Endothelial cell of umbilical vein (primary cell): ENCODE measurements at regions not wholly inside any gene's neighbourhood (a gene's known extent, or its start where the extent isn't known, plus 50 kb on each side); places are given as distances from the start of the nearest gene placed in this dataset.

Experiments
- BruUV-seq: library from RNA; stranded (reverse); fragments of 400-500 nt; replicated peaks from 2 replicates; lab custom pipeline; 2021; lab: Mats Ljungman, UMichigan
- CTCF ChIA-PET: fragments of 300-600, 350-600 bp; sonication (Branson Sonifier 250); formaldehyde crosslinking; loops from one replicate; lab custom pipeline; 2021; ENCODE audit warnings: antibody characterized with exemption, inconsistent platforms; lab: Charles Lee
- POLR2A ChIA-PET: fragments of 300-600, 350-600 bp; sonication (Branson Sonifier 250); formaldehyde crosslinking; loops from one replicate; lab custom pipeline; 2021; ENCODE audit warnings: antibody characterized with exemption, inconsistent platforms; lab: Charles Lee
- DNase-seq: peaks from one replicate; pipeline ENCODE4 v3.0.0-alpha.2; 2011; ENCODE audit warnings: low read depth, low spot score
- FAIRE-seq: peaks from 2 replicates; lab custom pipeline; 2011; peaks lifted over from hg19 to GRCh38; lab: Jason Lieb, UNC
- H2AFZ ChIP-seq: 2 replicates; pipeline ENCODE4 v1.6.0; 2012; ENCODE audit warnings: low read depth, low read length, control low read depth, inconsistent platforms
- H3K27ac ChIP-seq: 2 replicates; pipeline ENCODE4 v1.5.1; 2011; ENCODE audit warnings: low read depth, mild to moderate bottlenecking, control low read depth, low read length, moderate library complexity; ENCODE audit not compliant: insufficient read depth
- H3K27me3 ChIP-seq, 2 experiments: 2 replicates each; pipeline versions ENCODE4 v1.6.0 to v1.6.1; 2011; ENCODE audit warnings: low read length in 2 of 2, mixed read lengths in 1 of 2; ENCODE audit not compliant: control insufficient read depth in 2 of 2, insufficient read depth in 2 of 2
- H3K36me3 ChIP-seq, 2 experiments: 2 replicates in 1 of 2; 3 replicates in 1 of 2; pipeline ENCODE4 v1.5.1; 2011; ENCODE audit warnings: low read length in 2 of 2, mild to moderate bottlenecking in 1 of 2, moderate library complexity in 1 of 2; ENCODE audit not compliant: control insufficient read depth in 2 of 2, insufficient read depth in 2 of 2; ENCODE audit errors: extremely low read depth in 1 of 2
- H3K4me1 ChIP-seq: 3 replicates; pipeline ENCODE4 v1.5.1; 2011; ENCODE audit warnings: mild to moderate bottlenecking, low read length; ENCODE audit not compliant: control insufficient read depth, insufficient read depth; ENCODE audit errors: extremely low read depth
- H3K4me2 ChIP-seq: 2 replicates; pipeline ENCODE4 v1.6.1; 2011; ENCODE audit warnings: low read length, control low read depth, mixed read lengths; ENCODE audit not compliant: insufficient read depth
- H3K4me3 ChIP-seq, 3 experiments: fragments of 200-600 bp in 1 of 3; sonication (generic), shearing (Covaris generic) in 1 of 3; replicated peaks in 1 of 3; 2 replicates each; pipeline ENCODE4 v1.5.1; 2011 to 2016; ENCODE audit warnings: control low read depth in 3 of 3, low read length in 3 of 3, mild to moderate bottlenecking in 2 of 3, inconsistent platforms in 1 of 3, low read depth in 1 of 3, moderate library complexity in 1 of 3; ENCODE audit not compliant: insufficient read depth in 1 of 3
- H3K79me2 ChIP-seq: 2 replicates; pipeline ENCODE4 v1.6.0; 2012; ENCODE audit warnings: low read length, inconsistent platforms; ENCODE audit not compliant: control insufficient read depth, insufficient read depth
- H3K9ac ChIP-seq: replicated peaks from 2 replicates; pipeline ENCODE3; 2011; ENCODE audit warnings: low read length, control low read depth; ENCODE audit not compliant: insufficient read depth; ENCODE audit errors: extremely low read depth
- H3K9me1 ChIP-seq: replicated peaks from 3 replicates; pipeline ENCODE4 v1.6.0; 2011; ENCODE audit warnings: mild to moderate bottlenecking, low read length; ENCODE audit not compliant: control insufficient read depth, insufficient read depth; ENCODE audit errors: extremely low read depth
- H3K9me3 ChIP-seq: replicated peaks from 2 replicates; pipeline ENCODE4 v1.5.1; 2012; ENCODE audit warnings: low read length, inconsistent platforms; ENCODE audit not compliant: control insufficient read depth, insufficient read depth
- H4K20me1 ChIP-seq: replicated peaks from 2 replicates; pipeline ENCODE3; 2011; ENCODE audit warnings: mild to moderate bottlenecking, low read length; ENCODE audit not compliant: control insufficient read depth, insufficient read depth; ENCODE audit errors: extremely low read depth
- EZH2 ChIP-seq: IDR thresholded peaks from 2 replicates; pipeline ENCODE4 v1.6.1; 2012; ENCODE audit warnings: borderline replicate concordance, low read depth, mild to moderate bottlenecking, moderate library complexity, low read length, inconsistent platforms; ENCODE audit not compliant: severe bottlenecking
- FOS ChIP-seq: IDR thresholded peaks from 2 replicates; pipeline ENCODE4 v1.6.1; 2011; ENCODE audit warnings: mild to moderate bottlenecking, low read length, moderate library complexity, borderline replicate concordance; ENCODE audit not compliant: insufficient read depth
- GATA2 ChIP-seq: IDR thresholded peaks from 2 replicates; pipeline ENCODE4 v1.7.0; 2011; ENCODE audit warnings: low read depth, mild to moderate bottlenecking, moderate library complexity, mixed read lengths, low read length; ENCODE audit not compliant: insufficient read length, insufficient read depth
- JUN ChIP-seq: IDR thresholded peaks from 2 replicates; pipeline ENCODE4 v1.6.1; 2011; ENCODE audit warnings: borderline replicate concordance, low read depth; ENCODE audit not compliant: insufficient read length, insufficient read depth
- MYC ChIP-seq: IDR thresholded peaks from one replicate; pipeline ENCODE4 v1.6.1; 2011; ENCODE audit warnings: mild to moderate bottlenecking, low read depth, low read length
- POLR2A ChIP-seq: IDR thresholded peaks from 2 replicates; pipeline ENCODE4 v1.6.1; 2012; ENCODE audit warnings: low read depth, mild to moderate bottlenecking, control low read depth, low read length
- POLR2AphosphoS5 ChIP-seq: IDR thresholded peaks from 2 replicates; pipeline ENCODE4 v1.6.1; 2012; ENCODE audit warnings: low read depth, mild to moderate bottlenecking, control low read depth, low read length, moderate library complexity; ENCODE audit not compliant: insufficient read depth
- dilution Hi-C: fragments of 300-500 bp; cut with MboI; formaldehyde crosslinking; loops from one replicate; pipeline ENCODE4 v1.15.0; 2019; ENCODE audit warnings: low sequenced_read_pairs; ENCODE audit not compliant: extremely low pct_ligation_motif_present
- intact Hi-C: fragments of 100-400 bp; cut with micrococcal nuclease; formaldehyde crosslinking; loops from one replicate; pipeline ENCODE4 v1.10.0; 2022
- TF ChIP-seq, protein P1 (sequence below), 2 donors: IDR thresholded peaks; 1 replicate in 1 of 2; 2 replicates in 1 of 2; pipeline ENCODE4 v1.5.1; 2011; ENCODE audit warnings: low read length in 2 of 2, mild to moderate bottlenecking in 2 of 2, moderate library complexity in 2 of 2, control low read depth in 1 of 2, inconsistent platforms in 1 of 2, low read depth in 1 of 2; ENCODE audit not compliant: insufficient read depth in 1 of 2; ENCODE audit errors: extremely low read depth in 1 of 2
- TF ChIP-seq, protein P2 (sequence below): IDR thresholded peaks from 2 replicates; pipeline ENCODE4 v1.6.1; 2011; ENCODE audit not compliant: insufficient read depth, insufficient read length

DNA sequence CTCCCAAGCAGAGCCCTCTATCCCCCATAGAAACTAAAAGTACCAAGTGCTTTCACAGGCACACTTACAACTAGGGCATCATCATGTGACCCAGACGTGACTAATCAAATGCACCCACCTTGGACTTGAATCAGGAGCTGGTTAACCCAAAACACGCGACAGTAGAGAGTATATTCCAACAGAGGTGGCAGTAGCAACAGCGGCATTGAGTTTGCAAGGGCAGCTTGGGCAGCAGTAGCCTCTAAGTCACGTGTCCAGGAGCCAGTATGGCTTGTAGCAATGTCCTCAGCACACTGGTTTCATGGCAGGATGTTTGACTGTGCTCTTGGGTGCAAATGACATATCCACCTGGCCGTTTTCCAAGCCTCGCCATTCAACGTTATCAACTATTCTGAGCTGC, 73.4 kb upstream of the DNAH5 start:
- ChIA-PET CTCF (no interaction called here), POLR2A (no interaction called here)
- Histone ChIP-seq H3K9ac (no peak overlapping the region), H3K27me3 (peaks cover 15 to 19% of the 10 kb centered on the region in 2 experiments), H3K36me3 (no peaks in the 10 kb centered on the region), H3K4me2 (no peak overlapping the region), H3K4me1 (no peaks in the 10 kb centered on the region), H3K27ac (no peak overlapping the region), H3K79me2 (no peaks in the 10 kb centered on the region), H4K20me1 (no peaks in the 10 kb centered on the region), H3K9me3 (no peaks in the 10 kb centered on the region), H3K4me3 (no peak overlapping the region), H3K9me1 (no peaks in the 10 kb centered on the region), H2AFZ (no peak overlapping the region)
- DNase-seq (no peak), FAIRE-seq (no peak)
- TF ChIP-seq EZH2: no peak
- TF ChIP-seq, protein P1, sequence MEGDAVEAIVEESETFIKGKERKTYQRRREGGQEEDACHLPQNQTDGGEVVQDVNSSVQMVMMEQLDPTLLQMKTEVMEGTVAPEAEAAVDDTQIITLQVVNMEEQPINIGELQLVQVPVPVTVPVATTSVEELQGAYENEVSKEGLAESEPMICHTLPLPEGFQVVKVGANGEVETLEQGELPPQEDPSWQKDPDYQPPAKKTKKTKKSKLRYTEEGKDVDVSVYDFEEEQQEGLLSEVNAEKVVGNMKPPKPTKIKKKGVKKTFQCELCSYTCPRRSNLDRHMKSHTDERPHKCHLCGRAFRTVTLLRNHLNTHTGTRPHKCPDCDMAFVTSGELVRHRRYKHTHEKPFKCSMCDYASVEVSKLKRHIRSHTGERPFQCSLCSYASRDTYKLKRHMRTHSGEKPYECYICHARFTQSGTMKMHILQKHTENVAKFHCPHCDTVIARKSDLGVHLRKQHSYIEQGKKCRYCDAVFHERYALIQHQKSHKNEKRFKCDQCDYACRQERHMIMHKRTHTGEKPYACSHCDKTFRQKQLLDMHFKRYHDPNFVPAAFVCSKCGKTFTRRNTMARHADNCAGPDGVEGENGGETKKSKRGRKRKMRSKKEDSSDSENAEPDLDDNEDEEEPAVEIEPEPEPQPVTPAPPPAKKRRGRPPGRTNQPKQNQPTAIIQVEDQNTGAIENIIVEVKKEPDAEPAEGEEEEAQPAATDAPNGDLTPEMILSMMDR (IDR thresholded peaks at IDR 0.05; ENCODE audit: extremely low read depth in 1 of 2, insufficient read depth in 1 of 2, low read depth in 1 of 2, low read length in 2 of 2): no peak
- TF ChIP-seq GATA2: no peak
- TF ChIP-seq FOS: no peak
- TF ChIP-seq, protein P2, sequence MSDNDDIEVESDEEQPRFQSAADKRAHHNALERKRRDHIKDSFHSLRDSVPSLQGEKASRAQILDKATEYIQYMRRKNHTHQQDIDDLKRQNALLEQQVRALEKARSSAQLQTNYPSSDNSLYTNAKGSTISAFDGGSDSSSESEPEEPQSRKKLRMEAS: no peak
- TF ChIP-seq MYC: no peak
- no peak for TF ChIP-seq POLR2A
- no peak for TF ChIP-seq JUN
- no peak for TF ChIP-seq POLR2AphosphoS5
- intact Hi-C loops: no loop called here
- dilution Hi-C loops: no loop called here
- BruUV-seq: no TSS peak
